DMS 273 (cell line): ENCODE measurements at regions not wholly inside any gene's neighbourhood (a gene's known extent, or its start where the extent isn't known, plus 50 kb on each side); places are given as distances from the start of the nearest gene placed in this dataset.

ENCODE experiments used
- DNase-seq: peaks from one replicate; lab custom pipeline; 2025; ENCODE audit not compliant: unreplicated experiment; lab: John Stamatoyannopoulos, UW

GRCh38 chr4:53697016-53697685 is 105.9 kb upstream of the LNX1 start:
- DNase-seq: no peak

- no peak for DNase-seq
These were observed 104.5 kb upstream of the LNX1 start for GRCh38 chr4:53695540-53696463.

GRCh38 chr4:53694666-53695065 is 103.4 kb upstream of the LNX1 start:
- no peak for DNase-seq

GRCh38 chr4:53693909-53694308 is 102.6 kb upstream of the LNX1 start:
- DNase-seq: no peak

- no peak for DNase-seq
These were observed 102.1 kb upstream of the LNX1 start for GRCh38 chr4:53693408-53693807.

- no peak for DNase-seq
These were observed 97.0 kb upstream of the LNX1 start for GRCh38 chr4:53688186-53688790.

- DNase-seq: no peak
These were observed 95.2 kb upstream of the LNX1 start for GRCh38 chr4:53686521-53686920.

- DNase-seq: no peak
These were observed 93.1 kb upstream of the LNX1 start for GRCh38 chr4:53684136-53685130.

- no peak for DNase-seq
These were observed 91.6 kb upstream of the LNX1 start for GRCh38 chr4:53682908-53683307.

GRCh38 chr4:53682196-53682595 is 90.9 kb upstream of the LNX1 start:
- no peak for DNase-seq

GRCh38 chr4:53680598-53680997 is 89.3 kb upstream of the LNX1 start:
- DNase-seq: no peak

GRCh38 chr4:53680168-53680567 is 88.9 kb upstream of the LNX1 start:
- DNase-seq: no peak

- DNase-seq: no peak
These were observed 85.2 kb upstream of the LNX1 start for GRCh38 chr4:53676402-53676871.

GRCh38 chr4:53674903-53675302 is 83.6 kb upstream of the LNX1 start:
- DNase-seq: no peak

GRCh38 chr4:53672873-53673272 is 81.6 kb upstream of the LNX1 start:
- no peak for DNase-seq

GRCh38 chr4:53671757-53672156 is 80.5 kb upstream of the LNX1 start:
- DNase-seq: peak; percentile 43

GRCh38 chr4:53659737-53660136 is 68.5 kb upstream of the LNX1 start:
- DNase-seq: no peak

GRCh38 chr4:53659112-53659511 is 67.8 kb upstream of the LNX1 start:
- DNase-seq: no peak

- no peak for DNase-seq
These were observed 66.7 kb upstream of the LNX1 start for GRCh38 chr4:53658029-53658428.

- no peak for DNase-seq
These were observed 65.2 kb upstream of the LNX1 start for GRCh38 chr4:53656421-53656981.
